ENCODE measurements at regions not wholly inside any gene's neighbourhood (a gene's known extent, or its start where the extent isn't known, plus 50 kb on each side); places are given as distances from the start of the nearest gene placed in this dataset.

DNA sequence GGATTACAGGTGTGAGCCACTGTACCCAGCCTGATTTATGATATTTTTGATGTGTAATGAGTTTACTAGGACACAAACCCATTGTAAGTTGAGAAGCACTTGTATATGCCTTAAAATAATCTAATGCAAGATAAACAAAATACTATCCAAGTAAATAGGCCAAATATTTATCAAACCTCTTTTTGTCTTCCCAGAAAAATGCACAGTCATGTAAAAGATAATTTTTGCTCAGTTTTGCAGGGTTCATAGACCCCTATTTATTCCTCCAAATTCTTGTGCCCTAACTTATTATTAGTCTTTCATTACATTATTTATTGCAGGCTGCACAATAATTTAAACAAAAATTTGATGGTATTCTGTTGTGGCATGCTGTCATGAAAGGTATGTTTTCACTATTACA, 1290.7 kb downstream of the STIM2 start (continued):
- TF ChIP-seq, protein P1, sequence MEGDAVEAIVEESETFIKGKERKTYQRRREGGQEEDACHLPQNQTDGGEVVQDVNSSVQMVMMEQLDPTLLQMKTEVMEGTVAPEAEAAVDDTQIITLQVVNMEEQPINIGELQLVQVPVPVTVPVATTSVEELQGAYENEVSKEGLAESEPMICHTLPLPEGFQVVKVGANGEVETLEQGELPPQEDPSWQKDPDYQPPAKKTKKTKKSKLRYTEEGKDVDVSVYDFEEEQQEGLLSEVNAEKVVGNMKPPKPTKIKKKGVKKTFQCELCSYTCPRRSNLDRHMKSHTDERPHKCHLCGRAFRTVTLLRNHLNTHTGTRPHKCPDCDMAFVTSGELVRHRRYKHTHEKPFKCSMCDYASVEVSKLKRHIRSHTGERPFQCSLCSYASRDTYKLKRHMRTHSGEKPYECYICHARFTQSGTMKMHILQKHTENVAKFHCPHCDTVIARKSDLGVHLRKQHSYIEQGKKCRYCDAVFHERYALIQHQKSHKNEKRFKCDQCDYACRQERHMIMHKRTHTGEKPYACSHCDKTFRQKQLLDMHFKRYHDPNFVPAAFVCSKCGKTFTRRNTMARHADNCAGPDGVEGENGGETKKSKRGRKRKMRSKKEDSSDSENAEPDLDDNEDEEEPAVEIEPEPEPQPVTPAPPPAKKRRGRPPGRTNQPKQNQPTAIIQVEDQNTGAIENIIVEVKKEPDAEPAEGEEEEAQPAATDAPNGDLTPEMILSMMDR (conservative IDR thresholded peaks at IDR 0.05; ENCODE audit: low read depth in 2 of 2), result no peak
- TF ChIP-seq STAT1 (IDR thresholded peaks at IDR 0.05; ENCODE audit: unreplicated experiment) (no peak), EZH2phosphoT487 (IDR thresholded peaks at IDR 0.05; ENCODE audit: unreplicated experiment) (no peak)
- TF ChIP-seq, protein P2, sequence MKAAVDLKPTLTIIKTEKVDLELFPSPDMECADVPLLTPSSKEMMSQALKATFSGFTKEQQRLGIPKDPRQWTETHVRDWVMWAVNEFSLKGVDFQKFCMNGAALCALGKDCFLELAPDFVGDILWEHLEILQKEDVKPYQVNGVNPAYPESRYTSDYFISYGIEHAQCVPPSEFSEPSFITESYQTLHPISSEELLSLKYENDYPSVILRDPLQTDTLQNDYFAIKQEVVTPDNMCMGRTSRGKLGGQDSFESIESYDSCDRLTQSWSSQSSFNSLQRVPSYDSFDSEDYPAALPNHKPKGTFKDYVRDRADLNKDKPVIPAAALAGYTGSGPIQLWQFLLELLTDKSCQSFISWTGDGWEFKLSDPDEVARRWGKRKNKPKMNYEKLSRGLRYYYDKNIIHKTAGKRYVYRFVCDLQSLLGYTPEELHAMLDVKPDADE (IDR thresholded peaks at IDR 0.05), result no peak

DNA sequence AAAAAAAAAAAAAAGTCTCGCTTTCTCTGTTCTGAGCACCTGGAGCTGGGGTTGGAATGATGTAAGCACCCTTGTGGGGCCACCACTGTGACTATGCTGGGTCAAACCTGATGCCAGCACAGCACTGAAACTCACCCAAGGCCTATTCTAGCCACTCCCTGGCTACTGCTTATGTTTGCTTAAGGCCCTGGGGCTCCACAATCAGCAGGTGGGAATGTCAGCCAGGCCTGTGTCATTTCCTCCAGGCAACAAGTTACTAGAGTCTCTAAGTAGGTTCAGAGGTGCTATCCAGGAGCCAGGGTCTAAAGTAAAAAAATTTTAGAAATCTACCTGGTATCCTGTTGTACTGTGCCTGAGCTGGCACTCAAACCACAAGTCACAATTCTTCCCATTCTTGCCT, 1306.8 kb downstream of the STIM2 start:
- Histone ChIP-seq H3K4me3 (no peak overlapping the region), H2AFZ (no peak overlapping the region), H3K4me1 (ENCODE audit: insufficient read depth) (no peaks in the 10 kb centered on the region), H3K4me2 (no peak overlapping the region), H3K79me2 (replicated peaks; ENCODE audit: insufficient read depth) (no peaks in the 10 kb centered on the region), H3K36me3 (ENCODE audit: insufficient read depth) (no peaks in the 10 kb centered on the region), H4K20me1 (replicated peaks; ENCODE audit: insufficient read depth) (no peaks in the 10 kb centered on the region), H3K27me3 (ENCODE audit: insufficient read depth) (no peaks in the 10 kb centered on the region), H3K9me2 (ENCODE audit: insufficient read depth) (no peaks in the 10 kb centered on the region), H3F3A (replicated peaks; ENCODE audit: low read depth) (no peaks in the 10 kb centered on the region), H3K27ac (ENCODE audit: low read depth) (no peak overlapping the region)
- no peak for DNase-seq (ENCODE audit: low spot score)
- no peak overlapping the region for H3K27ac Mint-ChIP-seq
- no peaks in the 10 kb centered on the region for H3K36me3 Mint-ChIP-seq (ENCODE audit: low read depth)
- H3K27me3 Mint-ChIP-seq (ENCODE audit: insufficient read depth, low read depth, poor library complexity), result no peaks in the 10 kb centered on the region
- no peak overlapping the region for H3K4me3 Mint-ChIP-seq
- H3K9me3 Mint-ChIP-seq, result no peaks in the 10 kb centered on the region
- TF ChIP-seq ZNF114 (CRISPR knock-in tag; IDR thresholded peaks at IDR 0.05), result no peak
- TF ChIP-seq EZH2phosphoT487 (IDR thresholded peaks at IDR 0.05; ENCODE audit: unreplicated experiment), result no peak
- TF ChIP-seq, protein P2 (IDR thresholded peaks at IDR 0.05), result no peak
- no peak for TF ChIP-seq CREB1 (CRISPR knock-in tag; IDR thresholded peaks at IDR 0.05; ENCODE audit: low read depth)
- TF ChIP-seq, protein P3, sequence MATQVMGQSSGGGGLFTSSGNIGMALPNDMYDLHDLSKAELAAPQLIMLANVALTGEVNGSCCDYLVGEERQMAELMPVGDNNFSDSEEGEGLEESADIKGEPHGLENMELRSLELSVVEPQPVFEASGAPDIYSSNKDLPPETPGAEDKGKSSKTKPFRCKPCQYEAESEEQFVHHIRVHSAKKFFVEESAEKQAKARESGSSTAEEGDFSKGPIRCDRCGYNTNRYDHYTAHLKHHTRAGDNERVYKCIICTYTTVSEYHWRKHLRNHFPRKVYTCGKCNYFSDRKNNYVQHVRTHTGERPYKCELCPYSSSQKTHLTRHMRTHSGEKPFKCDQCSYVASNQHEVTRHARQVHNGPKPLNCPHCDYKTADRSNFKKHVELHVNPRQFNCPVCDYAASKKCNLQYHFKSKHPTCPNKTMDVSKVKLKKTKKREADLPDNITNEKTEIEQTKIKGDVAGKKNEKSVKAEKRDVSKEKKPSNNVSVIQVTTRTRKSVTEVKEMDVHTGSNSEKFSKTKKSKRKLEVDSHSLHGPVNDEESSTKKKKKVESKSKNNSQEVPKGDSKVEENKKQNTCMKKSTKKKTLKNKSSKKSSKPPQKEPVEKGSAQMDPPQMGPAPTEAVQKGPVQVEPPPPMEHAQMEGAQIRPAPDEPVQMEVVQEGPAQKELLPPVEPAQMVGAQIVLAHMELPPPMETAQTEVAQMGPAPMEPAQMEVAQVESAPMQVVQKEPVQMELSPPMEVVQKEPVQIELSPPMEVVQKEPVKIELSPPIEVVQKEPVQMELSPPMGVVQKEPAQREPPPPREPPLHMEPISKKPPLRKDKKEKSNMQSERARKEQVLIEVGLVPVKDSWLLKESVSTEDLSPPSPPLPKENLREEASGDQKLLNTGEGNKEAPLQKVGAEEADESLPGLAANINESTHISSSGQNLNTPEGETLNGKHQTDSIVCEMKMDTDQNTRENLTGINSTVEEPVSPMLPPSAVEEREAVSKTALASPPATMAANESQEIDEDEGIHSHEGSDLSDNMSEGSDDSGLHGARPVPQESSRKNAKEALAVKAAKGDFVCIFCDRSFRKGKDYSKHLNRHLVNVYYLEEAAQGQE (IDR thresholded peaks at IDR 0.05; ENCODE audit: unreplicated experiment), result no peak
- no peak for TF ChIP-seq EZH2 (IDR thresholded peaks at IDR 0.05; ENCODE audit: low read depth, unreplicated experiment)
- TF ChIP-seq, protein P1 (conservative IDR thresholded peaks at IDR 0.05; ENCODE audit: low read depth in 2 of 2), result no peak
- no peak for ATAC-seq
- H3K4me1 Mint-ChIP-seq, result no peaks in the 10 kb centered on the region
